ENCODE measurements at regions not wholly inside any gene's neighbourhood (a gene's known extent, or its start where the extent isn't known, plus 50 kb on each side); places are given as distances from the start of the nearest gene placed in this dataset.

DNA sequence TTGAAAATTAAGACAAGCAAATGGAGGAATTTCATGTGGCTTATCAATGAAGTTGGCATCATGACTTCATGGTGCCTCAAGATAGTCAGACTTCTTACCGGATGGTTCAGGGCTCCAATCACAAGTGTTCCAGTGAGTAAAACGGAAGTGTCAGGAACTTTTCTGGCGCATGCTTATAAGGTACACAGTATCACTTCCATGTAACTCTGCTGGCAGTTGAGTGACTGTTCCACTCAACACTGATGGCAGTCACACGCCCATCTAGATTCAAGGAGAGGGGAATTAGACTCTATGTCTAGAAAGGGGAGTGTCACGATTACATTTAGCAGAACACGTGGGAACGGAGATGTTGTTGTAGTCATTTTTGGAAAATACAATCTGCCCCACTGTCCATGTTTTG lies 114.3 kb downstream of the KCTD15 start:
- Mint-ChIP-seq H3K27me3 (ENCODE audit: insufficient read depth, unreplicated experiment) (no peaks in the 10 kb centered on the region), H3K36me3 (ENCODE audit: insufficient read depth, unreplicated experiment) (no peaks in the 10 kb centered on the region), H3K9me3 (ENCODE audit: unreplicated experiment) (no peaks in the 10 kb centered on the region), H3K27ac (ENCODE audit: unreplicated experiment) (no peak overlapping the region), H3K4me3 (ENCODE audit: unreplicated experiment) (no peak overlapping the region), H3K4me1 (ENCODE audit: low read depth, unreplicated experiment) (no peaks in the 10 kb centered on the region)
- peaks cover 9% of the 10 kb centered on the region for H3K4me1 ChIP-seq
- no peak overlapping the region for H3K4me3 ChIP-seq (ENCODE audit: low read depth, low read length)
- no peaks in the 10 kb centered on the region for H3K27me3 ChIP-seq (replicated peaks; ENCODE audit: control insufficient read depth, insufficient read depth, low read length)
- no peaks in the 10 kb centered on the region for H3K36me3 ChIP-seq (ENCODE audit: control insufficient read depth, insufficient read depth, low read length)
- ChIA-PET CTCF (no interaction called here), POLR2A (no interaction called here)
- TF ChIP-seq, protein P1, sequence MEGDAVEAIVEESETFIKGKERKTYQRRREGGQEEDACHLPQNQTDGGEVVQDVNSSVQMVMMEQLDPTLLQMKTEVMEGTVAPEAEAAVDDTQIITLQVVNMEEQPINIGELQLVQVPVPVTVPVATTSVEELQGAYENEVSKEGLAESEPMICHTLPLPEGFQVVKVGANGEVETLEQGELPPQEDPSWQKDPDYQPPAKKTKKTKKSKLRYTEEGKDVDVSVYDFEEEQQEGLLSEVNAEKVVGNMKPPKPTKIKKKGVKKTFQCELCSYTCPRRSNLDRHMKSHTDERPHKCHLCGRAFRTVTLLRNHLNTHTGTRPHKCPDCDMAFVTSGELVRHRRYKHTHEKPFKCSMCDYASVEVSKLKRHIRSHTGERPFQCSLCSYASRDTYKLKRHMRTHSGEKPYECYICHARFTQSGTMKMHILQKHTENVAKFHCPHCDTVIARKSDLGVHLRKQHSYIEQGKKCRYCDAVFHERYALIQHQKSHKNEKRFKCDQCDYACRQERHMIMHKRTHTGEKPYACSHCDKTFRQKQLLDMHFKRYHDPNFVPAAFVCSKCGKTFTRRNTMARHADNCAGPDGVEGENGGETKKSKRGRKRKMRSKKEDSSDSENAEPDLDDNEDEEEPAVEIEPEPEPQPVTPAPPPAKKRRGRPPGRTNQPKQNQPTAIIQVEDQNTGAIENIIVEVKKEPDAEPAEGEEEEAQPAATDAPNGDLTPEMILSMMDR (IDR thresholded peaks at IDR 0.05; ENCODE audit: insufficient read depth in 1 of 2, low read depth in 1 of 2, low read length in 1 of 2, severe bottlenecking in 1 of 2, unreplicated experiment in 1 of 2) = no peak
- H3K9me3 ChIP-seq = no peaks in the 10 kb centered on the region
- BruUV-seq (replicated peaks) = no TSS peak
- DNase-seq = no peak
- intact Hi-C loops (cut with micrococcal nuclease; ENCODE audit: unreplicated experiment) = no loop called here

DNA sequence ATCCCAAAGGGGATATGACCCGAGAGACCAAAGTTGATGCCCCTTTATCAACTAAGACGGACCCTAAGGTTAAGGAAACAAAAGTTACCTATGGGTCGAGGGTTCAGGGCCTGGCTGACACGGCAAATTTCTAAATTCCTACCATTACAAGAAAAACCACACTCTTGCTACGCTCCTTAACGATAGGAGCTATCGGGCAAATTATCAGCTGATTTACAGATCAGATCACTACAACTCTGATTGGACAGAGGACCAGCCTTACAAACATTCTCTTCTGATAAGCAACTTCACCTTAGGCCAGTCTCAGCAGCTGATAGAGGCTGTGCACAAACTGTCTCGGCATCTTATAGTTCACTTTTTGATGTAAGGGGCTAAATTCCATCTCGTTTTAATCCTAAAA lies 117.9 kb downstream of the KCTD15 start:
- Histone ChIP-seq H3K9me3 (no peaks in the 10 kb centered on the region), H3K36me3 (ENCODE audit: control insufficient read depth, insufficient read depth, low read length) (no peaks in the 10 kb centered on the region), H3K4me3 (ENCODE audit: low read depth, low read length) (no peak overlapping the region), H3K27me3 (replicated peaks; ENCODE audit: control insufficient read depth, insufficient read depth, low read length) (no peaks in the 10 kb centered on the region), H3K4me1 (peaks cover 4% of the 10 kb centered on the region; the same call in 1 of the 2 replicates)
- TF ChIP-seq, protein P1 (IDR thresholded peaks at IDR 0.05; ENCODE audit: insufficient read depth in 1 of 2, low read depth in 1 of 2, low read length in 1 of 2, severe bottlenecking in 1 of 2, unreplicated experiment in 1 of 2) = no peak
- POLR2A ChIA-PET = no interaction called here
- BruUV-seq (replicated peaks) = no TSS peak
- H3K36me3 Mint-ChIP-seq (ENCODE audit: insufficient read depth, unreplicated experiment) = no peaks in the 10 kb centered on the region
- peaks cover 3% of the 10 kb centered on the region for H3K27me3 Mint-ChIP-seq (ENCODE audit: insufficient read depth, unreplicated experiment)
- intact Hi-C loops (cut with micrococcal nuclease; ENCODE audit: unreplicated experiment) = no loop called here
- no peaks in the 10 kb centered on the region for H3K4me1 Mint-ChIP-seq (ENCODE audit: low read depth, unreplicated experiment)
- no peaks in the 10 kb centered on the region for H3K9me3 Mint-ChIP-seq (ENCODE audit: unreplicated experiment)
- no peak for DNase-seq
- CTCF ChIA-PET = no interaction called here
- H3K4me3 Mint-ChIP-seq (ENCODE audit: unreplicated experiment) = no peak overlapping the region
- H3K27ac Mint-ChIP-seq (ENCODE audit: unreplicated experiment) = no peak overlapping the region

DNA sequence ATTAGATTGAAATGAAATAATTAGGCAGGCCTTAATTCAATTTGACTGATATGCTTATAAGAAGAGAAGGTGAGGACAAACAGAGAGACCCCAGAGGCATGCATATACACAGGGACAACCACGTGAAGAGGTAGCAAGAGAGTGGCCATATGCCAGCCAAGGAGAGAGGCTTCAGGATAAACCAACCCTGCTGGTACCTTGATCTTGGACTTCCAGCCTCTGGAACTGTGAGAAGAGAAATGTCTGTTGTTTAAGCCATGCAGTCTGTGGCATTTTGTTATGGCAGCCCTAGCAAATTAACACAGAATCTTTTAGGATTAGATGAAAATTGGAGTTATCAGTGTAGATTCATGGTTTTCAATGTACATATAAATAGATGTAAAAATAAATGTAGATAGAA lies 120.1 kb downstream of the KCTD15 start:
- Mint-ChIP-seq H3K4me1 (ENCODE audit: low read depth, unreplicated experiment) (no peaks in the 10 kb centered on the region), H3K36me3 (ENCODE audit: insufficient read depth, unreplicated experiment) (no peaks in the 10 kb centered on the region), H3K4me3 (ENCODE audit: unreplicated experiment) (no peak overlapping the region), H3K27ac (ENCODE audit: unreplicated experiment) (no peak overlapping the region), H3K27me3 (ENCODE audit: insufficient read depth, unreplicated experiment) (peaks cover 7% of the 10 kb centered on the region), H3K9me3 (ENCODE audit: unreplicated experiment) (no peaks in the 10 kb centered on the region)
- TF ChIP-seq, protein P1 (IDR thresholded peaks at IDR 0.05; ENCODE audit: insufficient read depth in 1 of 2, low read depth in 1 of 2, low read length in 1 of 2, severe bottlenecking in 1 of 2, unreplicated experiment in 1 of 2) = no peak
- DNase-seq = no peak
- intact Hi-C loops (cut with micrococcal nuclease; ENCODE audit: unreplicated experiment) = no loop called here
- BruUV-seq (replicated peaks) = no TSS peak
- H3K27me3 ChIP-seq (replicated peaks; ENCODE audit: control insufficient read depth, insufficient read depth, low read length) = no peaks in the 10 kb centered on the region
- CTCF ChIA-PET = no interaction called here
- H3K36me3 ChIP-seq (ENCODE audit: control insufficient read depth, insufficient read depth, low read length) = no peaks in the 10 kb centered on the region
- no peak overlapping the region for H3K4me3 ChIP-seq (ENCODE audit: low read depth, low read length)
- POLR2A ChIA-PET = no interaction called here
- peaks cover 4% of the 10 kb centered on the region; the same call in 1 of the 2 replicates for H3K4me1 ChIP-seq
- no peaks in the 10 kb centered on the region for H3K9me3 ChIP-seq

Data from Caco-2 (cell line).